Embryonic facial prominence (tissue), 1 donor: ENCODE measurements at regions not wholly inside any gene's neighbourhood (a gene's known extent, or its start where the extent isn't known, plus 50 kb on each side); places are given as distances from the start of the nearest gene placed in this dataset.

Experiments used
- DNase-seq: peaks from one replicate; pipeline ENCODE4 v3.0.0-alpha.2; 2016; ENCODE audit errors: extremely low spot score

GRCh38 chr12:75565795-75566194 lies 54.4 kb upstream of the KRR1 start:
- no peak for DNase-seq

- no peak for DNase-seq
These were observed 53.4 kb upstream of the KRR1 start for GRCh38 chr12:75564852-75565251.

GRCh38 chr12:75564398-75564797 lies 53.0 kb upstream of the KRR1 start:
- DNase-seq: no peak

- DNase-seq: no peak
These were observed 51.9 kb upstream of the KRR1 start for GRCh38 chr12:75563351-75563750.

GRCh38 chr12:75561921-75562320 lies 50.5 kb upstream of the KRR1 start:
- no peak for DNase-seq
